Neural cell (in vitro differentiated cells): ENCODE measurements at regions not wholly inside any gene's neighbourhood (a gene's known extent, or its start where the extent isn't known, plus 50 kb on each side); places are given as distances from the start of the nearest gene placed in this dataset.

Experiments
- CTCF ChIP-seq: fragments of 450-650 bp; IDR thresholded peaks from 2 replicates; pipeline ENCODE4 v1.5.1; 2014; ENCODE audit warnings: antibody characterized with exemption, mild to moderate bottlenecking, moderate library complexity; ENCODE audit not compliant: poor library complexity, severe bottlenecking
- EZH2 ChIP-seq: fragments of 200-600, 300-800 bp; shearing (Covaris generic), sonication (generic); IDR thresholded peaks from 2 replicates; pipeline ENCODE4 v1.6.1; 2014; ENCODE audit warnings: antibody characterized with exemption, low read length, borderline replicate concordance, mild to moderate bottlenecking; ENCODE audit not compliant: insufficient read depth, poor library complexity, severe bottlenecking
- POLR2AphosphoS5 ChIP-seq: IDR thresholded peaks from 2 replicates; pipeline ENCODE4 v1.6.1; 2012
- RAD21 ChIP-seq: fragments of 450-650 bp; conservative IDR thresholded peaks from 2 replicates; pipeline ENCODE4 v1.6.1; 2014; ENCODE audit warnings: antibody characterized with exemption, mild to moderate bottlenecking, moderate library complexity
- REST ChIP-seq: IDR thresholded peaks from 2 replicates; pipeline ENCODE4 v1.6.1; 2012; ENCODE audit warnings: borderline replicate concordance
- SMC3 ChIP-seq: fragments of 450-650 bp; conservative IDR thresholded peaks from 2 replicates; pipeline ENCODE4 v1.6.1; 2014; ENCODE audit warnings: antibody characterized with exemption, mild to moderate bottlenecking, moderate library complexity; ENCODE audit not compliant: poor library complexity
- TAF1 ChIP-seq: IDR thresholded peaks from 2 replicates; pipeline ENCODE4 v1.6.1; 2012; ENCODE audit warnings: low read depth

- TF ChIP-seq CTCF (no peak), EZH2 (no peak), RAD21 (no peak), POLR2AphosphoS5 (peak; percentile 13), TAF1 (no peak), REST (no peak), SMC3 (no peak)
Observed at GRCh38 chr7:14973712-14974428, 71.3 kb upstream of the DGKB start.
